ENCODE measurements at regions not wholly inside any gene's neighbourhood (a gene's known extent, or its start where the extent isn't known, plus 50 kb on each side); places are given as distances from the start of the nearest gene placed in this dataset.

DNA sequence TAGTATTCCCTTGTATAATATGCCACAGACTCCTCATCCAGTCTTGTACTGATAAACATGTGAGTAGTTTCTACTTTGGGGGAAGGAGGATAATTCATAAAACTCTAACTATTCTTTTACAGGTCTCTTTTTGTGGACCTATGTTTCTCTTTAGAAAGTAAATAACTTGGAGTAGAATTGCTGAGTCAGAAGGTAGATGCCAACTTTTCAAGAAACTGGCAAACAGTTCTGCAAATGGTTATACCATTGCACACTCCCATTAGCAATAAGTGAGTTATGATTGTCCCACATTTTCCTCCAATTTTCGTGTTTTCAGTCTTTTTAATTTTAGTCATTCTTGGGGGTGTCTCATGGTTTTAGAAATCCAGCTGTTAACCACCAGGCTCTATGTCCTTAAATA lies 477.2 kb upstream of the LRRTM4 start:
- TF ChIP-seq, protein P1, sequence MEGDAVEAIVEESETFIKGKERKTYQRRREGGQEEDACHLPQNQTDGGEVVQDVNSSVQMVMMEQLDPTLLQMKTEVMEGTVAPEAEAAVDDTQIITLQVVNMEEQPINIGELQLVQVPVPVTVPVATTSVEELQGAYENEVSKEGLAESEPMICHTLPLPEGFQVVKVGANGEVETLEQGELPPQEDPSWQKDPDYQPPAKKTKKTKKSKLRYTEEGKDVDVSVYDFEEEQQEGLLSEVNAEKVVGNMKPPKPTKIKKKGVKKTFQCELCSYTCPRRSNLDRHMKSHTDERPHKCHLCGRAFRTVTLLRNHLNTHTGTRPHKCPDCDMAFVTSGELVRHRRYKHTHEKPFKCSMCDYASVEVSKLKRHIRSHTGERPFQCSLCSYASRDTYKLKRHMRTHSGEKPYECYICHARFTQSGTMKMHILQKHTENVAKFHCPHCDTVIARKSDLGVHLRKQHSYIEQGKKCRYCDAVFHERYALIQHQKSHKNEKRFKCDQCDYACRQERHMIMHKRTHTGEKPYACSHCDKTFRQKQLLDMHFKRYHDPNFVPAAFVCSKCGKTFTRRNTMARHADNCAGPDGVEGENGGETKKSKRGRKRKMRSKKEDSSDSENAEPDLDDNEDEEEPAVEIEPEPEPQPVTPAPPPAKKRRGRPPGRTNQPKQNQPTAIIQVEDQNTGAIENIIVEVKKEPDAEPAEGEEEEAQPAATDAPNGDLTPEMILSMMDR (IDR thresholded peaks at IDR 0.05) = no peak
- TF ChIP-seq POLR2A (IDR thresholded peaks at IDR 0.05) (no peak), POLR2AphosphoS5 (IDR thresholded peaks at IDR 0.05) (no peak)
